ENCODE measurements at regions not wholly inside any gene's neighbourhood (a gene's known extent, or its start where the extent isn't known, plus 50 kb on each side); places are given as distances from the start of the nearest gene placed in this dataset.

GRCh38 chr18:65946777-65947176, 196.0 kb downstream of the CDH7 start:
- no peaks in the 10 kb centered on the region for H3K9me2 ChIP-seq (replicated peaks; ENCODE audit: insufficient read depth, low read length)
- no peak overlapping the region for H3K4me3 ChIP-seq (ENCODE audit: insufficient read depth, low read length, poor library complexity, severe bottlenecking)
- no peaks in the 10 kb centered on the region for H3F3A ChIP-seq (ENCODE audit: insufficient read depth)
- no peak overlapping the region for H3K4me2 ChIP-seq (ENCODE audit: low read depth, low read length, poor library complexity, severe bottlenecking)
- H3K9ac ChIP-seq (ENCODE audit: low read length), result no peak overlapping the region
- H3K36me3 ChIP-seq (ENCODE audit: low read length), result no peaks in the 10 kb centered on the region
- no peak overlapping the region for H2AFZ ChIP-seq (ENCODE audit: low read depth, low read length, severe bottlenecking)
- no peaks in the 10 kb centered on the region for H3K9me3 ChIP-seq (ENCODE audit: insufficient read depth, low read length)
- no peak overlapping the region for H3K27ac ChIP-seq (ENCODE audit: low read depth, low read length)
- no peaks in the 10 kb centered on the region for H3K27me3 ChIP-seq (ENCODE audit: low read length)
- no peaks in the 10 kb centered on the region for H4K20me1 ChIP-seq (ENCODE audit: low read depth, low read length)
- TF ChIP-seq EZH2phosphoT487 (conservative IDR thresholded peaks at IDR 0.05; ENCODE audit: low read length), result no peak
- no peaks in the 10 kb centered on the region for H3K79me2 ChIP-seq (ENCODE audit: insufficient read depth, low read length)

- TF ChIP-seq EZH2phosphoT487 (conservative IDR thresholded peaks at IDR 0.05; ENCODE audit: low read length), result no peak
- no peak for TF ChIP-seq CTCF (IDR thresholded peaks at IDR 0.05; ENCODE audit: insufficient read depth, low read length, poor library complexity, severe bottlenecking)
- Histone ChIP-seq H3K79me2 (ENCODE audit: insufficient read depth, low read length) (no peaks in the 10 kb centered on the region), H3K9me2 (replicated peaks; ENCODE audit: insufficient read depth, low read length) (no peaks in the 10 kb centered on the region), H3K9ac (ENCODE audit: low read length) (no peak overlapping the region), H3K4me2 (ENCODE audit: low read depth, low read length, poor library complexity, severe bottlenecking) (no peak overlapping the region), H3K27ac (ENCODE audit: low read depth, low read length) (no peak overlapping the region), H3K4me3 (ENCODE audit: insufficient read depth, low read length, poor library complexity, severe bottlenecking) (no peak overlapping the region), H3K9me3 (ENCODE audit: insufficient read depth, low read length) (no peaks in the 10 kb centered on the region), H3K36me3 (ENCODE audit: low read length) (no peaks in the 10 kb centered on the region), H3F3A (ENCODE audit: insufficient read depth) (no peaks in the 10 kb centered on the region), H2AFZ (ENCODE audit: low read depth, low read length, severe bottlenecking) (no peak overlapping the region), H4K20me1 (ENCODE audit: low read depth, low read length) (no peaks in the 10 kb centered on the region), H3K27me3 (ENCODE audit: low read length) (no peaks in the 10 kb centered on the region)
These were observed 192.5 kb downstream of the CDH7 start for GRCh38 chr18:65943268-65943667.

GRCh38 chr18:65942854-65943253, 192.0 kb downstream of the CDH7 start:
- no peaks in the 10 kb centered on the region for H3K36me3 ChIP-seq (ENCODE audit: low read length)
- no peak overlapping the region for H3K4me2 ChIP-seq (ENCODE audit: low read depth, low read length, poor library complexity, severe bottlenecking)
- no peaks in the 10 kb centered on the region for H3K27me3 ChIP-seq (ENCODE audit: low read length)
- no peak overlapping the region for H3K9ac ChIP-seq (ENCODE audit: low read length)
- H3K79me2 ChIP-seq (ENCODE audit: insufficient read depth, low read length), result no peaks in the 10 kb centered on the region
- no peak overlapping the region for H2AFZ ChIP-seq (ENCODE audit: low read depth, low read length, severe bottlenecking)
- H3K9me3 ChIP-seq (ENCODE audit: insufficient read depth, low read length), result no peaks in the 10 kb centered on the region
- TF ChIP-seq CTCF (IDR thresholded peaks at IDR 0.05; ENCODE audit: insufficient read depth, low read length, poor library complexity, severe bottlenecking), result no peak
- no peak for TF ChIP-seq EZH2phosphoT487 (conservative IDR thresholded peaks at IDR 0.05; ENCODE audit: low read length)
- H4K20me1 ChIP-seq (ENCODE audit: low read depth, low read length), result no peaks in the 10 kb centered on the region
- H3K9me2 ChIP-seq (replicated peaks; ENCODE audit: insufficient read depth, low read length), result no peaks in the 10 kb centered on the region
- no peak overlapping the region for H3K27ac ChIP-seq (ENCODE audit: low read depth, low read length)
- no peak overlapping the region for H3K4me3 ChIP-seq (ENCODE audit: insufficient read depth, low read length, poor library complexity, severe bottlenecking)
- no peaks in the 10 kb centered on the region for H3F3A ChIP-seq (ENCODE audit: insufficient read depth)

- H3F3A ChIP-seq (ENCODE audit: insufficient read depth), result no peaks in the 10 kb centered on the region
- no peaks in the 10 kb centered on the region for H3K36me3 ChIP-seq (ENCODE audit: low read length)
- H3K9ac ChIP-seq (ENCODE audit: low read length), result no peak overlapping the region
- TF ChIP-seq CTCF (IDR thresholded peaks at IDR 0.05; ENCODE audit: insufficient read depth, low read length, poor library complexity, severe bottlenecking), result no peak
- no peak for TF ChIP-seq EZH2phosphoT487 (conservative IDR thresholded peaks at IDR 0.05; ENCODE audit: low read length)
- no peaks in the 10 kb centered on the region for H4K20me1 ChIP-seq (ENCODE audit: low read depth, low read length)
- no peak overlapping the region for H3K4me3 ChIP-seq (ENCODE audit: insufficient read depth, low read length, poor library complexity, severe bottlenecking)
- H2AFZ ChIP-seq (ENCODE audit: low read depth, low read length, severe bottlenecking), result no peak overlapping the region
- H3K4me2 ChIP-seq (ENCODE audit: low read depth, low read length, poor library complexity, severe bottlenecking), result no peak overlapping the region
- no peaks in the 10 kb centered on the region for H3K9me2 ChIP-seq (replicated peaks; ENCODE audit: insufficient read depth, low read length)
- H3K79me2 ChIP-seq (ENCODE audit: insufficient read depth, low read length), result no peaks in the 10 kb centered on the region
- H3K27me3 ChIP-seq (ENCODE audit: low read length), result no peaks in the 10 kb centered on the region
- H3K27ac ChIP-seq (ENCODE audit: low read depth, low read length), result no peak overlapping the region
- H3K9me3 ChIP-seq (ENCODE audit: insufficient read depth, low read length), result no peaks in the 10 kb centered on the region
These were observed 191.3 kb downstream of the CDH7 start for GRCh38 chr18:65942104-65942503.
